ENCODE measurements at regions not wholly inside any gene's neighbourhood (a gene's known extent, or its start where the extent isn't known, plus 50 kb on each side); places are given as distances from the start of the nearest gene placed in this dataset.
"Not testable (repeated sequence)": the region's sequence is repeated elsewhere in the genome, so short reads cannot be mapped to it uniquely, and the experiment has no call there.

DNA sequence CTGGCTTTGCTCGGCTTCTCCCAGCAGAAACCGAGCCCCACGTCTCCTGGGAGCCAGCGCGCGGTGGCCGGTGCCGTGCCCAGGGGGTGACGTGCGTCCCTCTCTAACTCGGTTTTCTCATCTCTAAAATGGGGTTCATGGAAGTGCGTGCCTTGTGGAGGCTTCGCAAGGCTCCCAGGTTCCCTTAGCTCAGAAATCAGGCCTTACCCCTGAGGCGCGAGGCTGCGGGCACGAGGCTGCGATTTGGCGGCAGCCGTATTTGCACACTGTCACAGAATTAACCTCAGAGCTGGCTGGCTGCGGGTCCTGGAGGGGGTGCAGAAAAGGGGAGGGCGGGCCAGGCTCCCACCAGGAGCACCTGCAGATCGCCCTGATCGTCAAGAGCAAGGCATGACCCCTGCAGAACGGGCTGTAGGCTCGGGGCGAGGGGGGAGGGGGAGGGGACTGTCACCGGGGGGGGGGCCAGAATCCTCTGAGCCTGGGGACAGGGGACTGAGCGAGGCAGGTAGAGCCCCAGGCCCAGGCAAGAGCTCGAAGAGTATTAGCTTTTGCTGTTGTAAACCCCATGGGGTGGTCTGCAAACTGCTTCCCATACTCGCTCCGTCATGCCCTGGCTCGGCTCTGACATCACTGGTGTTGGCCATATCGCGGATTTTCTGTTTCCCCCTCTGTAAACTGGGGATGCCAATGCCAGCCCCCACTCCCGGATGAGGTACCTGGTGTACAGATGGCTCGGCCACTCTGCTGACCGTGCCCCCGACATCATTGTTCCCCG lies 62.2 kb downstream of the CCNE1 start:
- ATAC-seq, result no peak
- intact Hi-C loops (cut with DNase I), result loop anchor here (10.0 kb wide), 1 partner anchor 129 kb away; no protein-coding TSS in a partner anchor
- H3K27me3 ChIP-seq (ENCODE audit: low read depth), result peaks cover 45% of the 10 kb centered on the region
- H3K27ac ChIP-seq, result no peak overlapping the region
- H3K4me3 ChIP-seq, result peak overlapping the region; percentile 48
- peaks cover 17% of the 10 kb centered on the region for H3K4me1 ChIP-seq
- no peaks in the 10 kb centered on the region for H3K36me3 ChIP-seq
- no peaks in the 10 kb centered on the region for H3K9me3 ChIP-seq
- no peak for DNase-seq
- TF ChIP-seq, protein P1, sequence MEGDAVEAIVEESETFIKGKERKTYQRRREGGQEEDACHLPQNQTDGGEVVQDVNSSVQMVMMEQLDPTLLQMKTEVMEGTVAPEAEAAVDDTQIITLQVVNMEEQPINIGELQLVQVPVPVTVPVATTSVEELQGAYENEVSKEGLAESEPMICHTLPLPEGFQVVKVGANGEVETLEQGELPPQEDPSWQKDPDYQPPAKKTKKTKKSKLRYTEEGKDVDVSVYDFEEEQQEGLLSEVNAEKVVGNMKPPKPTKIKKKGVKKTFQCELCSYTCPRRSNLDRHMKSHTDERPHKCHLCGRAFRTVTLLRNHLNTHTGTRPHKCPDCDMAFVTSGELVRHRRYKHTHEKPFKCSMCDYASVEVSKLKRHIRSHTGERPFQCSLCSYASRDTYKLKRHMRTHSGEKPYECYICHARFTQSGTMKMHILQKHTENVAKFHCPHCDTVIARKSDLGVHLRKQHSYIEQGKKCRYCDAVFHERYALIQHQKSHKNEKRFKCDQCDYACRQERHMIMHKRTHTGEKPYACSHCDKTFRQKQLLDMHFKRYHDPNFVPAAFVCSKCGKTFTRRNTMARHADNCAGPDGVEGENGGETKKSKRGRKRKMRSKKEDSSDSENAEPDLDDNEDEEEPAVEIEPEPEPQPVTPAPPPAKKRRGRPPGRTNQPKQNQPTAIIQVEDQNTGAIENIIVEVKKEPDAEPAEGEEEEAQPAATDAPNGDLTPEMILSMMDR (IDR thresholded peaks at IDR 0.05), result peak; percentile 20

DNA sequence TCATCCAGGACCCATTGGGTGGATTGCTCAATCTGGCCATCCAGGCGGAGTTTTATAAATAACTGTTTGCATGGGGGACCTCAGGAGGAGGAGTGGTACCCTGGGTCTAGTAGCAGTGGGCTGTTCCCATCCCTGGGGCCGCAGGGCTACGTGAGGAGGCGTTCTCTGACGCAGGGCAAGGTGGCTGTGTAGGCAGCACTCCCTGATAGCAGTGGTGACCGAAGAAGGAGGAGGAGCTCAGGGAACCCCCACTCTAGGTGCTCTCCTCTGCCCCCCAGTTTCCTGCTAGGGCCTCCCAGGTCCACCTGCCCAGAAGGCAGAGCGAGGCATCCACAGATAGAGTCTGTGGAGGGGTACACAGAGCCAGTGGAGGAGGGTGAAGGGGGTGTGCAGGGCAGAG lies 64.1 kb downstream of the CCNE1 start:
- Histone ChIP-seq H3K9me3 (no peaks in the 10 kb centered on the region), H3K36me3 (no peaks in the 10 kb centered on the region), H3K4me1 (peaks cover 17% of the 10 kb centered on the region), H3K27ac (no peak overlapping the region), H3K4me3 (no peak overlapping the region), H3K27me3 (ENCODE audit: low read depth) (peaks cover 52% of the 10 kb centered on the region)
- TF ChIP-seq, protein P1 (IDR thresholded peaks at IDR 0.05), result no peak
- intact Hi-C loops (cut with DNase I), result loop anchor here (10.0 kb wide), 1 partner anchor 131 kb away; no protein-coding TSS in a partner anchor
- ATAC-seq (no peak), DNase-seq (no peak)

DNA sequence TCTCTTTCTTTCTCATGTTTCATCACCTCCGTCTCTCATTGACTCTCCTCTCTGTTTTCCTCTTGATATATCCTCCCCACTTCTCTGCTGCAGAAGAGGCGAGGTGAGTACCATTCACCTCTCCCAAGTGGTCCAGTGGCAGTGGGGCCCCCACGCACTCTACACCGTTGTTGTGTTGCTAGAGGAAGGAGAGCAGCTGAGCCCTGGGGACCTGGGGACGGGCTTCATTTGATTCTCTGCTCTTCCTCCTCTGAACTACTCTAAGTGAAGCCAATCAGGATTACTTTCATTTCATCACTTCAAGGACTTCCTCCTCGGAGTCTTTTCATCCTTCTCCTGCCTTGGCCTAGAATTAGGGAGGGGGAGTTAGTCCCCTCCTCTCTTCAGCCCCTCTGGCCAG lies 64.6 kb downstream of the CCNE1 start:
- H3K4me1 ChIP-seq, result peaks cover 17% of the 10 kb centered on the region
- no peaks in the 10 kb centered on the region for H3K36me3 ChIP-seq
- intact Hi-C loops (cut with DNase I), result loop anchor here (10.0 kb wide), 1 partner anchor 132 kb away; no protein-coding TSS in a partner anchor
- ATAC-seq (no peak), DNase-seq (no peak)
- no peaks in the 10 kb centered on the region for H3K9me3 ChIP-seq
- no peak overlapping the region for H3K27ac ChIP-seq
- peaks cover 50% of the 10 kb centered on the region for H3K27me3 ChIP-seq (ENCODE audit: low read depth)
- H3K4me3 ChIP-seq, result no peak overlapping the region
- TF ChIP-seq, protein P1 (IDR thresholded peaks at IDR 0.05), result no peak

DNA sequence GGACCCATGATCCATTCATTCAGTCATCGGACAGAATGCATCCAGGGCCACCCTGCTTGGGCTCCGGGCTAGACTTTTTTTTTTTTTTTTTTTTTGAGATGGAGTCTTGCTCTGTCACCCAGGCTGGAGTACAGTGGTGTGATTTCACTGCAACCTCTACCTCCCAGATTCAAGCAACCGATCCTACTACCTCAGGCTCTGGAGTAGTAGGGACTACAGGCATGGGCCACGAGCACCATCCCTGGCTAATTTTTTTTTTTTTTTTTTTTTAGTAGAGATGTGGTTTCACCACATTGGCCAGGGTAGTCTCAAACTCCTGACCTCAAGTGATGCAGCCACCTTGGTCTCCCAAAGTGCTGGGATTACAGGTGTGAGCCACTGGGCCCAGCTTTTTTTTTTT lies 65.1 kb downstream of the CCNE1 start:
- Histone ChIP-seq H3K4me1 (peaks cover 17% of the 10 kb centered on the region), H3K27me3 (ENCODE audit: low read depth) (peaks cover 49% of the 10 kb centered on the region)
- DNase-seq, H3K27ac ChIP-seq, ATAC-seq, H3K36me3 ChIP-seq, H3K9me3 ChIP-seq, H3K4me3 ChIP-seq: not testable (repeated sequence)
- intact Hi-C loops (cut with DNase I), result loop anchor here (10.0 kb wide), 1 partner anchor 132 kb away; no protein-coding TSS in a partner anchor

DNA sequence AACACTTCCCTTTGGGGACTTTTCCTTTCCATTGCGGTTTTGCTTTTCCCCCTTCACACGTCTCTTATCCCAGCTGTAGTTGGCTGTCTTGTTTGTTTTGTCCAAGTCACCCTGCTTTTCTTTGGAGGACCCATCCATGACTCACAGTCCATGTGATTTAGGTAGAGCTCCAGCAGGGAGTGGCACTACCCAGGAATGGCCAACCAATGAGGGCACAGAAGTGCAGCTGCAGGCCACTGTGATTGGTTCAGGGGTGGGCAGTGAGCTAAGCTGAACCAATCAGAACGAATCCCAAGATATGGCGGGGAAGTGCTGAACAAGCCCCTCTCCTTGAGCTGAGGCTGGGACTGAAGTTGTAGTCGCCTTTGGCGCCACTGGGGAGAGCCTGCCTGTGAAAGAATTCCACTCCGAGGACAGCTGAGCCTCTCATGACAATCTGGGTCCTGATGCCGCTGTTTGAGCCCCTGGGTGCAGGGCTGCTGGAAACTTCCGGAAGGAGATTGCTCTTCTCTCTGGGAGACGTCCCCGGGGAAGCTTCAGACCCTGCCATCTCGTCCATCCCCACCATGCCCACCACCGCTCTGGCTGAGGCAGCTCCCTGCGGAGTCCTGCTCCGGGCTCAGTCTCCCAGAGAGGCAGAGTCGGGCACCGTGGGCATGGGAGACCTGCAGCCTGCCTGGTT lies 62.9 kb upstream of the URI1 start:
- ATAC-seq, result no peak
- H3K36me3 ChIP-seq, result no peaks in the 10 kb centered on the region
- H3K9me3 ChIP-seq, result no peaks in the 10 kb centered on the region
- intact Hi-C loops (cut with DNase I), result loop anchor here (10.0 kb wide), 1 partner anchor 134 kb away; no protein-coding TSS in a partner anchor
- H3K4me1 ChIP-seq, result no peaks in the 10 kb centered on the region
- no peak overlapping the region for H3K27ac ChIP-seq
- no peak overlapping the region for H3K4me3 ChIP-seq
- no peak for DNase-seq
- TF ChIP-seq, protein P1 (IDR thresholded peaks at IDR 0.05), result no peak
- H3K27me3 ChIP-seq (ENCODE audit: low read depth), result peaks cover 27% of the 10 kb centered on the region

DNA sequence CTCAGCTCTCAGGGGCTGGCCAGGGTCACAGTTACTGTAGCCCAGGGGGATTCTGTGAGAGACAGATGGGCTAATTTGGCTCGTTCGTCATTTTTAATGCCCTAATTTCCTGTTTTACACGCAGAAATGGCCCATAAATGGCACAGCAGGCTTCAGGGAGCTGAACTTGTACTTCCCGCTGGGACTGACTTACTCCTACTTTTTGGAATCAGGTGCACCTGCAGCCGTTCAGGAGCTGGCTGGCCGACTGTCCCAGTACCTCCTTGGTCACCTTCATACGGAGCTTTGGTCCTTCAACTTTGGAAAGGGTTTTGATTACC lies 62.4 kb upstream of the URI1 start:
- DNase-seq (no peak), ATAC-seq (no peak)
- peaks cover 23% of the 10 kb centered on the region for H3K27me3 ChIP-seq (ENCODE audit: low read depth)
- H3K36me3 ChIP-seq, result no peaks in the 10 kb centered on the region
- no peak overlapping the region for H3K4me3 ChIP-seq
- TF ChIP-seq, protein P1 (IDR thresholded peaks at IDR 0.05), result no peak
- intact Hi-C loops (cut with DNase I), result loop anchor here (10.0 kb wide), 1 partner anchor 135 kb away; no protein-coding TSS in a partner anchor
- H3K27ac ChIP-seq, result no peak overlapping the region
- no peaks in the 10 kb centered on the region for H3K4me1 ChIP-seq
- H3K9me3 ChIP-seq, result no peaks in the 10 kb centered on the region

Measured in lower lobe of right lung (tissue), 2 donors.